GM12878 (cell line): ENCODE measurements at regions not wholly inside any gene's neighbourhood (a gene's known extent, or its start where the extent isn't known, plus 50 kb on each side); places are given as distances from the start of the nearest gene placed in this dataset.

Experiments
- ATAC-seq: fragments of 200-7000 bp; cut with Tn5 transposase; 3 replicates; pipeline ENCODE4 v1.9.1; 2020; ENCODE audit warnings: mild to moderate bottlenecking, moderate library complexity
- BruUV-seq: library from RNA; stranded (reverse); fragments of 400-500 nt; replicated peaks from 2 replicates; lab custom pipeline; 2021; lab: Mats Ljungman, UMichigan
- CTCF ChIA-PET: fragments of 300-600 bp; sonication (Branson Sonifier 250); formaldehyde crosslinking; extraction: SDS; loops from one replicate; lab custom pipeline; 2021; ENCODE audit warnings: inconsistent platforms; lab: Yijun Ruan, JAX
- POLR2A ChIA-PET: fragments of 350-600 bp; formaldehyde crosslinking; extraction: SDS; loops from one replicate; lab custom pipeline; 2021; ENCODE audit warnings: inconsistent platforms; lab: Charles Lee
- RAD21 ChIA-PET: fragments of 300-600 bp; sonication (Branson Sonifier 250); formaldehyde crosslinking; loops from one replicate; lab custom pipeline; 2023; ENCODE audit warnings: antibody characterized with exemption; ENCODE audit not compliant: unreplicated experiment; lab: Charles Lee
- SMC1A ChIA-PET: fragments of 300-600 bp; sonication (Branson Sonifier 250); formaldehyde crosslinking; loops from one replicate; lab custom pipeline; 2023; ENCODE audit not compliant: unreplicated experiment, uncharacterized antibody; lab: Charles Lee
- DNase-seq: peaks from one replicate; pipeline ENCODE4 v3.0.0-alpha.2; 2011; ENCODE audit warnings: low read depth, low spot score
- FAIRE-seq: peaks from 3 replicates; lab custom pipeline; 2011; peaks lifted over from hg19 to GRCh38; lab: Jason Lieb, UNC
- H2AFZ ChIP-seq: 2 replicates; pipeline ENCODE4 v1.6.0; 2011; ENCODE audit warnings: low read depth, low read length, control low read depth; ENCODE audit not compliant: control insufficient read depth
- H3K27ac ChIP-seq: 2 replicates; pipeline ENCODE4 v1.5.1; 2011; ENCODE audit warnings: control low read depth; ENCODE audit not compliant: control insufficient read depth, insufficient read depth
- H3K27me3 ChIP-seq, 2 experiments: replicated peaks in 1 of 2; 2 replicates each; pipeline versions ENCODE4 v1.6.0 to v1.6.1; 2011; ENCODE audit warnings: low read length in 1 of 2; ENCODE audit not compliant: control insufficient read depth in 2 of 2, insufficient read depth in 2 of 2
- H3K36me3 ChIP-seq, 2 experiments: 2 replicates each; pipeline ENCODE4 v1.5.1; 2011; ENCODE audit warnings: low read length in 1 of 2; ENCODE audit not compliant: control insufficient read depth in 2 of 2, insufficient read depth in 2 of 2
- H3K4me1 ChIP-seq: 2 replicates; pipeline ENCODE4 v1.6.1; 2011; ENCODE audit warnings: mild to moderate bottlenecking, low read length, moderate library complexity, mixed read lengths; ENCODE audit not compliant: control insufficient read depth, insufficient read depth
- H3K4me2 ChIP-seq: 2 replicates; pipeline ENCODE4 v1.6.0; 2011; ENCODE audit warnings: control low read depth; ENCODE audit not compliant: control insufficient read depth, insufficient read depth
- H3K4me3 ChIP-seq: fragments of 200-600 bp; sonication (generic); 2 replicates; pipeline ENCODE4 v1.5.1; 2016
- H3K79me2 ChIP-seq: 2 replicates; pipeline ENCODE4 v1.6.0; 2011; ENCODE audit warnings: low read length; ENCODE audit not compliant: control insufficient read depth, insufficient read depth
- H3K9ac ChIP-seq: 2 replicates; pipeline ENCODE4 v1.8.0; 2011; ENCODE audit warnings: low read length, control low read depth, mixed read lengths; ENCODE audit not compliant: control insufficient read depth, insufficient read depth
- H3K9me3 ChIP-seq: replicated peaks from 3 replicates; pipeline ENCODE4 v1.5.1; 2011; ENCODE audit warnings: mild to moderate bottlenecking, low read length; ENCODE audit not compliant: control insufficient read depth, insufficient read depth
- H4K20me1 ChIP-seq: 2 replicates; pipeline ENCODE4 v1.6.0; 2011; ENCODE audit not compliant: control insufficient read depth, insufficient read depth
- BCL3 ChIP-seq: IDR thresholded peaks from 2 replicates; pipeline ENCODE4 v1.6.1; 2011; ENCODE audit warnings: borderline replicate concordance, low read depth, mild to moderate bottlenecking, moderate library complexity, low read length; ENCODE audit not compliant: insufficient read depth, poor library complexity, severe bottlenecking
- E2F8 ChIP-seq: fragments of 450-650 bp; IDR thresholded peaks from 2 replicates; pipeline ENCODE4 v1.6.1; 2018; ENCODE audit warnings: mild to moderate bottlenecking, low read depth, moderate library complexity; ENCODE audit not compliant: partially characterized antibody
- GATAD2B ChIP-seq: fragments of 450-650 bp; conservative IDR thresholded peaks from 2 replicates; pipeline ENCODE4 v1.6.1; 2017; ENCODE audit warnings: low read depth, mild to moderate bottlenecking, moderate library complexity
- MEF2B ChIP-seq: fragments of 450-650 bp; IDR thresholded peaks from 2 replicates; pipeline ENCODE4 v1.6.1; 2018; ENCODE audit warnings: mild to moderate bottlenecking, moderate library complexity; ENCODE audit not compliant: partially characterized antibody, poor library complexity, severe bottlenecking
- NFYA ChIP-seq: IDR thresholded peaks from 2 replicates; pipeline ENCODE4 v1.6.1; 2011; ENCODE audit warnings: low read depth, mild to moderate bottlenecking, low read length, improper control_type of control experiment, borderline replicate concordance
- PML ChIP-seq: IDR thresholded peaks from 2 replicates; pipeline ENCODE4 v1.6.1; 2012; ENCODE audit warnings: low read length, inconsistent platforms
- RELB ChIP-seq: fragments of 450-650 bp; IDR thresholded peaks from 2 replicates; pipeline ENCODE4 v1.6.1; 2017; ENCODE audit warnings: low read depth, mild to moderate bottlenecking, moderate library complexity
- SIX5 ChIP-seq: IDR thresholded peaks from 2 replicates; pipeline ENCODE4 v1.6.1; 2011; ENCODE audit warnings: mild to moderate bottlenecking, low read depth, low read length, moderate library complexity; ENCODE audit not compliant: severe bottlenecking
- SRF ChIP-seq, 2 experiments: IDR thresholded peaks; 2 replicates each; pipeline ENCODE4 v1.6.1; 2011; ENCODE audit warnings: low read depth in 2 of 2, low read length in 2 of 2, mild to moderate bottlenecking in 1 of 2, moderate library complexity in 1 of 2
- TBL1XR1 ChIP-seq: IDR thresholded peaks from 2 replicates; pipeline ENCODE4 v1.6.1; 2012; ENCODE audit warnings: low read depth, low read length, improper control_type of control experiment
- USF2 ChIP-seq: IDR thresholded peaks from 2 replicates; pipeline ENCODE4 v1.6.1; 2011; ENCODE audit warnings: low read depth, low read length, improper control_type of control experiment, borderline replicate concordance
- ZBTB33 ChIP-seq: fragments of 450-650 bp; IDR thresholded peaks from 2 replicates; pipeline ENCODE4 v1.6.1; 2017; ENCODE audit warnings: mild to moderate bottlenecking
- ZSCAN29 ChIP-seq: fragments of 450-650 bp; IDR thresholded peaks from 2 replicates; pipeline ENCODE4 v1.6.1; 2017; ENCODE audit warnings: mild to moderate bottlenecking, moderate library complexity
- WGBS: methylation state at CpG from one replicate; pipeline ENCODE4 v1.1.6; 2016; ENCODE audit warnings: low lambda C conversion rate; ENCODE audit not compliant: insufficient replicate concordance, insufficient coverage; ENCODE audit errors: missing lambda C conversion rate; 5-methylcytosine and 5-hydroxymethylcytosine counted together
- in situ Hi-C: fragments of 300-500 bp; cut with MboI; formaldehyde crosslinking; loops from 9 replicates; pipeline ENCODE4 v1.14.3; 2018; ENCODE audit warnings: mixed read lengths
- intact Hi-C: fragments of 100-400 bp; cut with micrococcal nuclease; formaldehyde crosslinking; loops from one replicate; pipeline ENCODE4 v1.14.2; 2022; ENCODE audit not compliant: unreplicated experiment

GRCh38 chr20:5416086-5416485 is 99.3 kb upstream of the PROKR2 start:
- no peak overlapping the region for H3K27ac ChIP-seq
- in situ Hi-C loops (no loop called here), intact Hi-C loops (no loop called here)
- no peaks in the 10 kb centered on the region for H3K36me3 ChIP-seq
- H3K9ac ChIP-seq = no peak overlapping the region
- H3K27me3 ChIP-seq = no peaks in the 10 kb centered on the region
- POLR2A ChIA-PET = no interaction called here
- no peaks in the 10 kb centered on the region; the same call in 2 of the 3 replicates for H3K9me3 ChIP-seq
- 22% methylated on average over 5 of the region's 5 CpGs for WGBS
- SMC1A ChIA-PET = no interaction called here
- ATAC-seq (no peak), DNase-seq (no peak), FAIRE-seq (no peak)
- no peaks in the 10 kb centered on the region for H3K79me2 ChIP-seq
- CTCF ChIA-PET = no interaction called here
- no peaks in the 10 kb centered on the region for H4K20me1 ChIP-seq
- H3K4me3 ChIP-seq = no peak overlapping the region
- H3K4me2 ChIP-seq = no peak overlapping the region
- no peak overlapping the region for H2AFZ ChIP-seq
- no TSS peak for BruUV-seq
- RAD21 ChIA-PET = no interaction called here
- no peaks in the 10 kb centered on the region for H3K4me1 ChIP-seq
- TF ChIP-seq SRF (IDR thresholded peaks at IDR 0.05; ENCODE audit: low read depth in 2 of 2, low read length in 2 of 2) (no peak), ZBTB33 (no peak), ZSCAN29 (no peak), USF2 (no peak), RELB (no peak), GATAD2B (no peak), PML (no peak), E2F8 (no peak), TBL1XR1 (no peak), BCL3 (no peak), SIX5 (no peak), NFYA (no peak), MEF2B (no peak)
